ENCODE measurements at regions not wholly inside any gene's neighbourhood (a gene's known extent, or its start where the extent isn't known, plus 50 kb on each side); places are given as distances from the start of the nearest gene placed in this dataset.

- TF ChIP-seq EZH2 (IDR thresholded peaks at IDR 0.05; ENCODE audit: insufficient read depth, low read length) (no peak), CTCF (IDR thresholded peaks at IDR 0.05; ENCODE audit: insufficient read depth, low read depth, low read length) (no peak)
Observed at GRCh38 chr12:40559865-40560264, 132.4 kb upstream of the CNTN1 start.
